HG03460 (cell line): ENCODE measurements at regions not wholly inside any gene's neighbourhood (a gene's known extent, or its start where the extent isn't known, plus 50 kb on each side); places are given as distances from the start of the nearest gene placed in this dataset.
"Not testable (repeated sequence)": the region's sequence is repeated elsewhere in the genome, so short reads cannot be mapped to it uniquely, and the experiment has no call there.

Experiments used
- ATAC-seq: cut with Tn5 transposase; IDR thresholded peaks from one replicate; pipeline ENCODE4 v1.9.1; 2021; ENCODE audit not compliant: unreplicated experiment

GRCh38 chr16:87207509-87207908 lies 109.7 kb downstream of the C16orf95 start:
- no peak for ATAC-seq

DNA sequence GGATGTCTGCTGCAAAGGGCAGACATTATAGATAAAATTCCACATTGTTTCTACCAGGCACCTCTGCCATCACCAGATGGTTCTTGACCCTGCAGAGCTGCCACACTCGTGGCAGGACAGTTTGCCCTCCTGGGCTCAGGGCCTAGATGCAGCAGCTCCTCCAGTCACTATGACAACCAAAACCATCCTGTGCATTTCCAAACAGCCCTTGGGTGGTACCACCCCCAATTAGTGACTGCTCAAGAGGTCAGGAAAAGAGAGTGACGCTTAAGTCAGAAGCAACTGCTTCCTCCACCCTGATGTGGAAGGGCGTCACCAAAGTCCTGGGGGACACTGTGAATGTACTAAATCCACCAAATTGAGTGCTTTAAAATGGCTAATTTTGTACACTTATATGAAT lies 109.2 kb downstream of the C16orf95 start:
- ATAC-seq = no peak

- ATAC-seq = not testable (repeated sequence)
Measured at GRCh38 chr16:87208968-87209367, 108.2 kb downstream of the C16orf95 start.

GRCh38 chr16:87209808-87210512 lies 107.2 kb downstream of the C16orf95 start:
- ATAC-seq = no peak

- ATAC-seq = no peak
Measured at GRCh38 chr16:87210894-87211293, 106.3 kb downstream of the C16orf95 start.

- no peak for ATAC-seq
Measured at GRCh38 chr16:87212026-87212425, 105.2 kb downstream of the C16orf95 start.

DNA sequence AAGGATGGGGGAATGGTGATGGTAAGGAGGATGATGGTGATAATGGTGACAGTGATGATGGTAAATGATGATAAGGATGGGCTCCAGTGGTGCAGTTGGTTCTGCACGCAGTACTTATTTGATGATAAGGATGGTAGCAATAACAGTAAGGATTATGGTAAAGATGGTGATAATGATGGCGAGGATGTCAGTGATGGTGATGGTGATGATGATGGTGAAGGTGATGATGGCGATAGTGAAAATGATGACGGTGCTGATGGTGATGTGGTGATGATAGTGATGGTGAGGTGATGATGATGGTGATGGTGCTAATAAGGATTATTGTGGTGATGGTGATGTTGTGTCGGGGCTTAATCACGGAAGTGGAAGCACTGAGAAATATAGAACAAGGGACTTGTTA lies 103.7 kb downstream of the C16orf95 start:
- no peak for ATAC-seq

- no peak for ATAC-seq
Measured at GRCh38 chr16:87216148-87216840, 100.9 kb downstream of the C16orf95 start.

GRCh38 chr16:87216841-87217275 lies 100.3 kb downstream of the C16orf95 start:
- no peak for ATAC-seq

- not testable (repeated sequence) for ATAC-seq
Measured at GRCh38 chr16:87217802-87218201, 99.4 kb downstream of the C16orf95 start.

GRCh38 chr16:87218281-87219055 lies 98.7 kb downstream of the C16orf95 start:
- ATAC-seq = no peak

- no peak for ATAC-seq
Measured at GRCh38 chr16:87219287-87219909, 97.8 kb downstream of the C16orf95 start.

- ATAC-seq = no peak
Measured at GRCh38 chr16:87221633-87222032, 95.6 kb downstream of the C16orf95 start.

DNA sequence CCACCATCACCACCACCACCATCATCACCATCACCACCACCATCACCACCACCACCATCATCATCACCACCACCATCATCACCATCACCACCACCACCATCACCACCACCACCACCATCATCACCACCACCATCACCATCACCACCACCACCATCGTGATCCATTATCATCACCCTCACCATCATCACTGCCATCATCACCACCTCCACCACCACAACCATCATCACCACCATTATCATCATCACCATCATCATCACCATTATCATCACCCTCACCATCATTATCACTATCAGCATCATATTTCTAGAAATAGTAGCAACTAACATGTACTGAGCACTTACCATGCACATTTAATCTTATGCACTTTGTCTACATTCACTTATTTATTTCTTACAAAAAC lies 94.9 kb downstream of the C16orf95 start:
- no peak for ATAC-seq

DNA sequence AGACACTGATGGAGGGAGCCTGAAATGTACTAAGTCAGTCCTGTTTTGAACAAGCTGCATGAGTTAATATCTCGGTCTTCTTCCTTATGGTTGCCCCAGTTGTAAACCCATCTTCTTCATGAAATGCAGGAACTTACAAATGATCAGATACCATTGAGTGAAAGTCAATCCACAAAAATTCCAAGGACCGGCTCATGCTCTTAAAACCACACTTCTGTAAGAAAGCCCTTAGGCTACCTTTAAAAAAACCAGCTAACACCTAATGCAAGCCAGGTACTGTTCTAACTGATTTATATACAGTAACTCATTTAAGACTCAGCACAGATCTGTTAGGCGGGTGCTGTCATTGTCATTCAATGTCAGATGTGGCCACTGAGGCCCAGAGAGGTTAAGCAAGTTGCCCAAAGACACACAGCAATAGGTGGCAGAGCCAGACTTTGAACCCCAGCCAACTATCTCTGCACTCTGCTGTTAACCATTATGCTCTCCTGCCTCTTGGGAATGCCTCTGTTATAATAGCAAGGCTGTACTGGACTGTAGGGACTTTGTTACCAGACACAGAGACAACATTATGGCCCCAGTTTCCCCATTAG lies 93.4 kb downstream of the C16orf95 start:
- no peak for ATAC-seq

DNA sequence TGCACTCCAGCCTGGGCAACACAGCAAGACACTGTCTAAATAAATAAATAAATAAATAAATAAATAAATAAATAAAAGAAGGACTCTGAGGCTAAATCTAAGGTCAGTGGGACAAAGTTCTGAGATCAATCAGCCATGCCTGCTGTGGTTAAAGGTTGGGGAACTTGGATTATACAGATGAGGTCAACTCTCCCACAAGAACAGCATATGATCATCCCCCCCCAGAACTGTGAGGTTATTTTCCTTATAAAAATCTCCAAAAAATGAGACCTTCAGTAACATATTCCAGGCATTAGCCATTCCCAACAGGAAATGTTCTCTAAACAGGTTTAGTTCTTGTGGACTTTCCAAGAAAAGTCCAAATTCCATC lies 90.3 kb downstream of the C16orf95 start:
- no peak for ATAC-seq

DNA sequence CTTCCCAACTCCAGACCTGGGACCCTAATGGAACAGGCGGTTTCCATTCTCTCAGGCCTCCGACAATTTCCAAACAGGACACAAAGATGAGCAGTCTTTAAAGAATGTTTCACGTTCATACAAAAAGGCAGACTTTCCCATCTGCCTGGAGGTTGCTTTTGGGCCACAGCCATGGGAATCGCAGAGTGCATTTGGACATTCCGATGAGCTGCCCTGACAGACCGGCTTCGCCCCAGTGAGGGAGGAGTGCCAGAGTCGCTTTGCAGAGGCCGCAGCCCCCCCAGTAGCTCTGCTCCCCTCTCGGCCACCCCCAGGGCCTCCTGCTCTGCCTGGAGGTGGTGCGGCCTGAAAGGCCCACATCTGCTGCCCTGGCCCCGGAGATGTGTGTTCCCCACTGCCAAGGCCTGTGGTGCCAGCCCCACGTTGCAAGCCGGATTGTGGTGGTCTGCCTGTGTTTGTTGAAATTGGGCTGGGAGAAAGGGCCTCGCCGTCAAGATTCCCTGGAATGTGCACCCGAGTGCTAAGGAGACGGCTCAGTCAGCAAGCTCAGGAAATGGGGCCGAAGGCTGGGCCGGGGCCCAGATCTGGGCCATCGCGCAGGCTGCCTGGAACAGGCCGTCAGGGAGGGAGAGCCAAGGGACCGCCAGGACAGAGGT lies 89.8 kb downstream of the C16orf95 start:
- ATAC-seq = no peak

GRCh38 chr16:87228363-87228762 lies 88.8 kb downstream of the C16orf95 start:
- no peak for ATAC-seq

- no peak for ATAC-seq
Measured at GRCh38 chr16:87229230-87230188, 87.7 kb downstream of the C16orf95 start.
